Ovary (tissue), 7 donors: ENCODE measurements at regions not wholly inside any gene's neighbourhood (a gene's known extent, or its start where the extent isn't known, plus 50 kb on each side); places are given as distances from the start of the nearest gene placed in this dataset.

ENCODE experiments used
- DNase-seq, 5 donors: peaks; one replicate each; pipeline ENCODE4 v3.0.0-alpha.2; 2019 to 2020
- H3K27ac ChIP-seq, 2 donors: fragments of 200-600 bp; one replicate each; pipeline versions ENCODE4 v1.5.1 to v1.8.0; 2019 to 2022
- H3K27me3 ChIP-seq: fragments of 200-600 bp; one replicate; pipeline ENCODE4 v1.8.0; 2022
- H3K36me3 ChIP-seq: fragments of 200-600 bp; sonication (generic); one replicate; pipeline ENCODE4 v1.5.1; 2019
- H3K4me1 ChIP-seq: one replicate; pipeline ENCODE4 v1.8.1; 2013; ENCODE audit warnings: mild to moderate bottlenecking, moderate library complexity; ENCODE audit not compliant: insufficient read depth
- H3K4me3 ChIP-seq: fragments of 200-600 bp; sonication (generic); one replicate; pipeline ENCODE4 v1.5.1; 2017
- H3K9me3 ChIP-seq, 2 donors: fragments of 200-600 bp in 1 of 2; sonication (generic) in 1 of 2; one replicate each; pipeline versions ENCODE4 v1.5.1 to v1.8.1; 2013 to 2019; ENCODE audit warnings: mild to moderate bottlenecking in 1 of 2, moderate library complexity in 1 of 2
- CTCF ChIP-seq, 3 donors: fragments of 450-650 bp in 2 of 3; fragments of 200-600 bp in 1 of 3; IDR thresholded peaks; one replicate each; pipeline versions ENCODE4 v1.5.1 to v1.8.0; 2016 to 2022; ENCODE audit warnings: antibody characterized with exemption in 3 of 3, mild to moderate bottlenecking in 1 of 3
- EP300 ChIP-seq: sonication (generic); formaldehyde crosslinking; IDR thresholded peaks from one replicate; pipeline ENCODE4 v1.6.1; 2017; ENCODE audit warnings: antibody characterized with exemption
- POLR2A ChIP-seq: fragments of 450-650 bp; IDR thresholded peaks from one replicate; pipeline ENCODE4 v1.6.1; 2017; ENCODE audit warnings: antibody characterized with exemption, mild to moderate bottlenecking, moderate library complexity
- WGBS, 3 donors: extraction: QIAGEN DNeasy Blood & Tissue Kit in 1 of 3; methylation state at CpG; one replicate each; pipeline versions ENCODE4 v1.1.5 to v1.1.7; 2013 to 2017; 5-methylcytosine and 5-hydroxymethylcytosine counted together
- intact Hi-C, 4 donors: fragments of 100-400 bp; cut with DNase I; formaldehyde crosslinking; loops; one replicate each; pipeline versions ENCODE4 v1.11.0 to v1.15.1; 2022 to 2023
- donor health status: DM: no; HTN: no; CAD: no; lungs with moderate emphysema.
- donor health status: DM: no; HTN: no; CAD: no.
- donor health status: Bipolar disorder and iron deficiency.
- donor health status: DM: no; HTN: no; CAD: no.
- donor health status: DM: yes; HTN: yes; CAD: no.

GRCh38 chr12:90181216-90181615 is 472.6 kb upstream of the ATP2B1 start:
- no peaks in the 10 kb centered on the region for H3K36me3 ChIP-seq
- WGBS, 3 donors: 78 to 93% (median 89%) methylated on average over 3 of the region's 3 CpGs
- intact Hi-C loops: no loop called here
- H3K4me1 ChIP-seq: no peaks in the 10 kb centered on the region
- DNase-seq: no peak
- no peak overlapping the region for H3K27ac ChIP-seq
- H3K9me3 ChIP-seq: no peaks in the 10 kb centered on the region
- no peak overlapping the region for H3K4me3 ChIP-seq
- TF ChIP-seq EP300: no peak
- TF ChIP-seq CTCF (IDR thresholded peaks at IDR 0.05): no peak
- no peak for TF ChIP-seq POLR2A
- no peaks in the 10 kb centered on the region for H3K27me3 ChIP-seq

DNA sequence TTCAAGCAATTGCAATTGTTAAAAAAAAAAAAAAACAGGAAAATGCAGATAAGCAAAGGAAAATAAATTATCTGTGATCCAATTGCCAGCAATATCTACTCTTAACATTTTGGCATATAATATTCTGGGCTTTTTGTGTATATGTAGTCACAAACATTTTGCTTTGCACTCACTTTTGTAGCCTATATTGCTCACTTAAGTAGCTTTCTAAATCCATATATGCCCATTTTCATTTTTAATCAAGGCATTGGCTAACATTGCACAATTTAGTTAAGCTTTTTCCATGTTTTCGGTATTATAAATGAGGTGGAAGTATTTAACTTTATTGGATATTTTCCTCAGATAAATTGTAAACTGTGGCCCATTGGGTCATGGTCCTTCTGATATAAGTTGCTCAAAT is 466.3 kb upstream of the ATP2B1 start:
- Histone ChIP-seq H3K27me3 (no peaks in the 10 kb centered on the region), H3K4me3 (no peak overlapping the region), H3K9me3 (no peaks in the 10 kb centered on the region), H3K27ac (no peak overlapping the region), H3K4me1 (no peaks in the 10 kb centered on the region), H3K36me3 (no peaks in the 10 kb centered on the region)
- TF ChIP-seq POLR2A (no peak), CTCF (IDR thresholded peaks at IDR 0.05) (no peak), EP300 (no peak)
- WGBS, 3 donors: 95 to 100% (median 98%) methylated on average over 1 of the region's 1 CpG
- no peak for DNase-seq
- intact Hi-C loops: no loop called here

DNA sequence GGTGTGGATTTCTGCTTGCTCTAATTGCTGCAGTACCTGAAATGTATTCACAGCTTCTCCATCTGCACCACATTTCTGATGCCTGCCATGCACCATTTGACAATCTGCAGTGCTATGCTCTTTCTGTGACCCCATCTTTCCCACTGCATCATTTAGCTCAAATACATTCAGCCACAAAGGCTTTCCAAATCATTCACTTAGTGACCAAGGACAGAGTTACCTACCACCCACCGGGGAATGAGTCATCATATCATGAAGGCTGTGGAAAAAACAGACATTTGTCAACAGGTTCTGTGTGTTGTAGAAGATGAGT is 465.5 kb upstream of the ATP2B1 start:
- H3K27ac ChIP-seq: no peak overlapping the region
- intact Hi-C loops: no loop called here
- H3K9me3 ChIP-seq: no peaks in the 10 kb centered on the region
- TF ChIP-seq POLR2A (no peak), EP300 (no peak), CTCF (IDR thresholded peaks at IDR 0.05) (no peak)
- no peaks in the 10 kb centered on the region for H3K4me1 ChIP-seq
- no peaks in the 10 kb centered on the region for H3K27me3 ChIP-seq
- H3K4me3 ChIP-seq: no peak overlapping the region
- WGBS, 3 donors: 13 to 40% (median 29%) methylated on average over 1 of the region's 1 CpG
- no peaks in the 10 kb centered on the region for H3K36me3 ChIP-seq
- DNase-seq: no peak

DNA sequence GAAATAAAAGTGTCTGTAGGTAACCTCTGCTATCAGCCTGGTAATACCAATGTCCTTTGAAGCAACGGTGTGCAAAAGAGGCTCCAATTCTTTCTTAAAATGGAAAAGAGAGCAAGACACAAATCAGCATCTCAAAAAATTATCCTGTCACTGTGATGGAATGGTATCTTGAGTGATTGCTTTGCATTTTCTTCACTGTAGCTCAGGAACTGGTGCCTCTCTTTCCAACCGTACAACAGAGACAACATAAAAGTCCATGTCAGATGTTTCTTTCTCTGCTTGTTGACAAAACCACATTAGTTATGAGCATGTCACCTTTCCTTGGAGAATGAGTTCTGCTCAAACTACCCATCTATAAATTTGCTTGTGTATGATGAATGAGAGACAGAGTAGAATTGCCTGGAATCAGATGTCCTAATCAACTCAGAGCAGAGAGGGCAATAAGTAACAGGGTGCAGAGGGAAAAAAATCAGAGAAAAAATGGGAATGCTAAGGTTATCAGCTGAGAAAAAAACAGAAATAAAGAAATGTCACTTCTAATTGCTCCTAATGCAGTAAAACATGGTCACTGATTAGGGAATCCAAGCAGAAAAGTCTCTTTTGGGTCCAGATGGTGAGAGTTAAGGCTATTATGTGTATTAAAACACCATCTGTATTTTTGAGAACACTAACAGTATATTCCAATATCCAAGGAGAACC is 465.0 kb upstream of the ATP2B1 start:
- intact Hi-C loops: no loop called here
- Histone ChIP-seq H3K4me3 (no peak overlapping the region), H3K4me1 (no peaks in the 10 kb centered on the region), H3K27me3 (no peaks in the 10 kb centered on the region), H3K27ac (no peak overlapping the region), H3K9me3 (no peaks in the 10 kb centered on the region), H3K36me3 (no peaks in the 10 kb centered on the region)
- TF ChIP-seq POLR2A (no peak), EP300 (no peak), CTCF (IDR thresholded peaks at IDR 0.05) (no peak)
- DNase-seq: no peak
- WGBS, 3 donors: 79 to 87% (median 86%) methylated on average over 2 of the region's 2 CpGs
